Stimulated activated CD8-positive, alpha-beta memory T cell treated with anti-CD3 and anti-CD28 coated beads, Interleukin-15, amount 100 ng/mL, for 24 hours (primary cell): ENCODE measurements at regions not wholly inside any gene's neighbourhood (a gene's known extent, or its start where the extent isn't known, plus 50 kb on each side); places are given as distances from the start of the nearest gene placed in this dataset.
"Not testable (repeated sequence)": the region's sequence is repeated elsewhere in the genome, so short reads cannot be mapped to it uniquely, and the experiment has no call there.

ENCODE experiments used
- DNase-seq: peaks from one replicate; pipeline ENCODE4 v3.0.0-alpha.2; 2020; ENCODE audit warnings: low read depth

GRCh38 chr2:124967325-124967724, 942.2 kb downstream of the CNTNAP5 start:
- DNase-seq = no peak

- DNase-seq = no peak
These were observed 944.9 kb downstream of the CNTNAP5 start for GRCh38 chr2:124970030-124970429.

- DNase-seq = no peak
These were observed 948.3 kb downstream of the CNTNAP5 start for GRCh38 chr2:124973396-124973795.

- DNase-seq = no peak
These were observed 950.1 kb downstream of the CNTNAP5 start for GRCh38 chr2:124975224-124975623.

GRCh38 chr2:124975648-124976047, 950.6 kb downstream of the CNTNAP5 start:
- no peak for DNase-seq

- DNase-seq = no peak
These were observed 953.5 kb downstream of the CNTNAP5 start for GRCh38 chr2:124978597-124978996.

GRCh38 chr2:124983595-124983994, 958.5 kb downstream of the CNTNAP5 start:
- no peak for DNase-seq

- no peak for DNase-seq
These were observed 960.2 kb downstream of the CNTNAP5 start for GRCh38 chr2:124985270-124985669.

GRCh38 chr2:124986136-124986535, 961.0 kb downstream of the CNTNAP5 start:
- no peak for DNase-seq

GRCh38 chr2:124986870-124987269, 961.8 kb downstream of the CNTNAP5 start:
- DNase-seq = not testable (repeated sequence)

GRCh38 chr2:124987436-124987835, 962.3 kb downstream of the CNTNAP5 start:
- not testable (repeated sequence) for DNase-seq

GRCh38 chr2:124988111-124988510, 963.0 kb downstream of the CNTNAP5 start:
- DNase-seq = no peak

- DNase-seq = no peak
These were observed 963.7 kb downstream of the CNTNAP5 start for GRCh38 chr2:124988794-124989193.

GRCh38 chr2:124993809-124994208, 968.7 kb downstream of the CNTNAP5 start:
- DNase-seq = no peak

- DNase-seq = no peak
These were observed 970.3 kb downstream of the CNTNAP5 start for GRCh38 chr2:124995185-124995912.

GRCh38 chr2:124996406-124996805, 971.3 kb downstream of the CNTNAP5 start:
- no peak for DNase-seq

GRCh38 chr2:124999906-125000305, 974.8 kb downstream of the CNTNAP5 start:
- no peak for DNase-seq

- no peak for DNase-seq
These were observed 979.2 kb downstream of the CNTNAP5 start for GRCh38 chr2:125004106-125004800.

- no peak for DNase-seq
These were observed 981.6 kb downstream of the CNTNAP5 start for GRCh38 chr2:125006676-125007075.

- DNase-seq = not testable (repeated sequence)
These were observed 1003.6 kb downstream of the CNTNAP5 start for GRCh38 chr2:125028721-125029120.

- no peak for DNase-seq
These were observed 1008.8 kb downstream of the CNTNAP5 start for GRCh38 chr2:125033871-125034270.

GRCh38 chr2:125037135-125037653, 1012.1 kb downstream of the CNTNAP5 start:
- DNase-seq = no peak

- no peak for DNase-seq
These were observed 1016.8 kb downstream of the CNTNAP5 start for GRCh38 chr2:125041846-125042245.
